Transverse colon (tissue), 4 donors: ENCODE measurements at regions not wholly inside any gene's neighbourhood (a gene's known extent, or its start where the extent isn't known, plus 50 kb on each side); places are given as distances from the start of the nearest gene placed in this dataset.

Experiments
- CTCF ChIP-seq, 5 experiments: fragments of 200-600 bp in 3 of 5; fragments of 450-650 bp in 2 of 5; sonication (generic) in 3 of 5; IDR thresholded peaks; 1 replicate in 2 of 5; 2 replicates in 3 of 5; pipeline ENCODE4 v1.5.1; 2016 to 2017; ENCODE audit warnings: antibody characterized with exemption in 5 of 5, inconsistent platforms in 3 of 5, mild to moderate bottlenecking in 2 of 5, moderate library complexity in 1 of 5
- EP300 ChIP-seq: sonication (generic); formaldehyde crosslinking; IDR thresholded peaks from one replicate; pipeline ENCODE4 v1.6.1; 2017; ENCODE audit warnings: antibody characterized with exemption, low read depth
- POLR2A ChIP-seq: fragments of 450-650 bp; IDR thresholded peaks from one replicate; pipeline ENCODE4 v1.6.1; 2016; ENCODE audit warnings: antibody characterized with exemption, mild to moderate bottlenecking, moderate library complexity
- POLR2AphosphoS5 ChIP-seq, 3 donors: sonication (generic); formaldehyde crosslinking; IDR thresholded peaks; one replicate each; pipeline ENCODE4 v1.6.1; 2016; ENCODE audit warnings: antibody characterized with exemption in 3 of 3

- TF ChIP-seq CTCF (IDR thresholded peaks at IDR 0.05) (no peak), POLR2AphosphoS5 (IDR thresholded peaks at IDR 0.05) (no peak), POLR2A (no peak), EP300 (no peak)
Measured at GRCh38 chr13:72650051-72650700, 77.3 kb downstream of the MZT1 start.
